ENCODE measurements at regions not wholly inside any gene's neighbourhood (a gene's known extent, or its start where the extent isn't known, plus 50 kb on each side); places are given as distances from the start of the nearest gene placed in this dataset.

DNA sequence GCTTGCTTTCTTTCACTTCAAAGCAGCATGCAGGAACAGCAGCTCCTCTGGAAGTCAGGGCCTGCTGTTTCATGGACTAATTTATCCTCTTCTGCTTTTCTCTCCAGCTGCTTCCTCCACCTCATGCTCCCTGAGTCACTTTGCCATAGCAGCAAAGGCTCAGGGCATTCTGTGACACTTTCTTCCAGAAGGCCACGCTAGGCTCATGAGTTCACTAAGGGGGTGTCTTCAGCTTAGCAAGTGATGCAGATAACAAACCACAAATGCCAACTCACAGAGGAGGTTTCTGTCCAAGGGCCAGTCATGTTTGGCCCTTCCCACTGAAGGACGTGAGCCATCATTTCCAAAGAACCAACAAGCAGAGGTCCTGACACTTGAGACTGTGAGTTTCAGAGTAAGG, 200.2 kb downstream of the ADGRA3 start:
- Histone ChIP-seq H3K36me3 (no peaks in the 10 kb centered on the region), H3K27ac (no peak overlapping the region), H3K9me3 (no peaks in the 10 kb centered on the region), H3K4me3 (no peak overlapping the region), H3K4me1 (no peaks in the 10 kb centered on the region), H3K27me3 (no peaks in the 10 kb centered on the region)
- no peak for ATAC-seq
- intact Hi-C loops (cut with DNase I): no loop called here
- TF ChIP-seq, protein P1, sequence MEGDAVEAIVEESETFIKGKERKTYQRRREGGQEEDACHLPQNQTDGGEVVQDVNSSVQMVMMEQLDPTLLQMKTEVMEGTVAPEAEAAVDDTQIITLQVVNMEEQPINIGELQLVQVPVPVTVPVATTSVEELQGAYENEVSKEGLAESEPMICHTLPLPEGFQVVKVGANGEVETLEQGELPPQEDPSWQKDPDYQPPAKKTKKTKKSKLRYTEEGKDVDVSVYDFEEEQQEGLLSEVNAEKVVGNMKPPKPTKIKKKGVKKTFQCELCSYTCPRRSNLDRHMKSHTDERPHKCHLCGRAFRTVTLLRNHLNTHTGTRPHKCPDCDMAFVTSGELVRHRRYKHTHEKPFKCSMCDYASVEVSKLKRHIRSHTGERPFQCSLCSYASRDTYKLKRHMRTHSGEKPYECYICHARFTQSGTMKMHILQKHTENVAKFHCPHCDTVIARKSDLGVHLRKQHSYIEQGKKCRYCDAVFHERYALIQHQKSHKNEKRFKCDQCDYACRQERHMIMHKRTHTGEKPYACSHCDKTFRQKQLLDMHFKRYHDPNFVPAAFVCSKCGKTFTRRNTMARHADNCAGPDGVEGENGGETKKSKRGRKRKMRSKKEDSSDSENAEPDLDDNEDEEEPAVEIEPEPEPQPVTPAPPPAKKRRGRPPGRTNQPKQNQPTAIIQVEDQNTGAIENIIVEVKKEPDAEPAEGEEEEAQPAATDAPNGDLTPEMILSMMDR (IDR thresholded peaks at IDR 0.05): no peak
- no peak for DNase-seq

DNA sequence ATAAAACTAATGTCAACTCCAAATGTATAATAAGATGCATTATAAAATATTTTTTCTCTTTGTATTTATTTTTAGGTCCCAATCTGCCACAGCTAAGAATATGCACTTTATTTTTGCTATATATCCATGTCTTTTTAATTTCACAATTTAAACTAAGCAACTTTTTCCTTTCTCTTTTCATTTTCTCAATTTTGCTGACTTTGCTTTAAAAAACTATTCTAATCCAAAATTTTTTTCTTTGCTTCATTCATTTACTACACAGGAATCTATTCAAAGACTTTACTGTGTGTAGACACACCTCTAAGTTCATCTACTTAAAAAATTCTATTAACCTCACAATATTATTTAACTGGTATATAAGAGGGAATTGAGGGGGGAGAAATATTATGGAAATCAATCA, 201.9 kb downstream of the ADGRA3 start:
- H3K4me3 ChIP-seq: no peak overlapping the region
- intact Hi-C loops (cut with DNase I): no loop called here
- ATAC-seq: no peak

DNA sequence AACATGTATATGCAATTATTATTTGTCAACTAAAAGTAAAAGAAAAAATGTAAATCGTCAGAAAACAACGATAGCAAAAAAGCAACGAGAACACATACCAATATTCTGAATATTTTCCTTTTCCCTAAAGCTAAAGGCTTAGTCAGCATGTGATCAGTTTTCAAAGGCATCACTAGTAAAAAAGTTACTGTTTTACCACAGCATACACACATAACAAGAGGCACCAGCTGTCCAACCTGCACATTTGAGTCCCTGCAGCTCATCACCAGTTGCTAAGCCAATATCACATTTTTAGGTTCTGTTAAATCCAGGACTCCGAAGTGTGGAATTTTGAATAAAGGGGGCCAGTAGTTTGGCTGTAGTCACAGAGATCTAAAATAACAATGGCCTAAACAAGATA, 203.8 kb downstream of the ADGRA3 start:
- TF ChIP-seq, protein P1 (IDR thresholded peaks at IDR 0.05): no peak
- no peak for DNase-seq
- Histone ChIP-seq H3K9me3 (no peaks in the 10 kb centered on the region), H3K27ac (no peak overlapping the region), H3K4me1 (no peaks in the 10 kb centered on the region), H3K27me3 (no peaks in the 10 kb centered on the region), H3K4me3 (no peak overlapping the region), H3K36me3 (no peaks in the 10 kb centered on the region)
- no peak for ATAC-seq
- intact Hi-C loops (cut with DNase I): no loop called here

More for the DNA sequence above, 201.9 kb downstream of the ADGRA3 start:
- H3K9me3 ChIP-seq: no peaks in the 10 kb centered on the region
- H3K27me3 ChIP-seq: no peaks in the 10 kb centered on the region
- TF ChIP-seq, protein P1 (IDR thresholded peaks at IDR 0.05): no peak
- no peak overlapping the region for H3K27ac ChIP-seq
- no peaks in the 10 kb centered on the region for H3K4me1 ChIP-seq
- no peak for DNase-seq
- H3K36me3 ChIP-seq: no peaks in the 10 kb centered on the region

DNA sequence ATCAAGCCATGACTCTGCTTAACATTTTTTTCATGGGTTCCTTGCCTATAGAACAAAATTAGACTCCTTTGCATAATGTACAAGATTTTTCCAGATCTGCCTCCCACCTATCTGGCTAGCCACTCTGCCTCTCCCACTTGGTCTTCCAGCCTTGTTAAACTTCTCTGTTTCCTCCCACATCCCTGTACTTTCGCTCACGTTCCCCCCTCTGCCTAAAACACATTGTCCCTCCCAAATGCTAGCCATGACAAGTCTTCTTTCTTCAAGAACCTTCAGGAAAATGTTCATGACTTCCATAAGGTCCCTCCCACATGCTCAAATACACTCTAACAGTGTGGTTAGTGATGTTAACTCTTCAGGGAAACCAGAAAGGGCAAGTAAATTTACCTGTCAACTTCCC, 214.6 kb downstream of the ADGRA3 start:
- DNase-seq (no peak), ATAC-seq (no peak)
- intact Hi-C loops (cut with DNase I): no loop called here
- no peak overlapping the region for H3K4me3 ChIP-seq
- H3K4me1 ChIP-seq: no peaks in the 10 kb centered on the region
- TF ChIP-seq, protein P1 (IDR thresholded peaks at IDR 0.05): no peak
- H3K36me3 ChIP-seq: no peaks in the 10 kb centered on the region
- no peaks in the 10 kb centered on the region for H3K27me3 ChIP-seq
- peaks cover 0 to 17% of the 10 kb centered on the region in 2 donors for H3K9me3 ChIP-seq
- H3K27ac ChIP-seq: no peak overlapping the region

DNA sequence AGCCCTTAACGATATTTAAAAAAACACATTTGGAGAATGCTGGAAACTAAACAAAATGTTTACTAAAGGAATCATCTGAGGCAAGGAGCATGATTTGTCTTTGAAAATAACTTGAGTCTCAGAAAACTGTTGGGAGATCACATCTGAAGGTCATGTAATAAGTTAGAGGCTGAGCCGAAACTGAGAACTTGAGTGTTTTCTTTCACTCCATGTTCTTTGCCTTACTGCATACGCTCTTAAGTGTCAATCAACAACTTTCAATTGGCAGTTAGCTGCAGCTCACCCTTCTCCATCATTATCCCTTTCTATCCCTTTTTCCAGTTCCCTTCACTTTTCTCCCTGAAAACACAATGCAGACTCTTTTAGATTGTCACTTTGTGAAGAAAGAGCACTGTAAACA, 216.2 kb downstream of the ADGRA3 start:
- TF ChIP-seq, protein P1 (IDR thresholded peaks at IDR 0.05): no peak
- H3K4me3 ChIP-seq: no peak overlapping the region
- DNase-seq (no peak), ATAC-seq (no peak)
- no peak overlapping the region for H3K27ac ChIP-seq
- no peaks in the 10 kb centered on the region for H3K4me1 ChIP-seq
- peaks cover 0 to 13% of the 10 kb centered on the region in 2 donors for H3K9me3 ChIP-seq
- H3K27me3 ChIP-seq: no peaks in the 10 kb centered on the region
- no peaks in the 10 kb centered on the region for H3K36me3 ChIP-seq
- intact Hi-C loops (cut with DNase I): no loop called here
